Stimulated activated CD4-positive, alpha-beta T cell treated with anti-CD3 and anti-CD28 coated beads, TNF-alpha, amount 100 ng/mL, for 24 hours (primary cell): ENCODE measurements at regions not wholly inside any gene's neighbourhood (a gene's known extent, or its start where the extent isn't known, plus 50 kb on each side); places are given as distances from the start of the nearest gene placed in this dataset.
"Not testable (repeated sequence)": the region's sequence is repeated elsewhere in the genome, so short reads cannot be mapped to it uniquely, and the experiment has no call there.

Experiments
- DNase-seq, 3 experiments: peaks; one replicate each; pipeline ENCODE4 v3.0.0-alpha.2; 2020; ENCODE audit warnings: low read depth in 3 of 3

GRCh38 chr16:29218649-29219048 lies 187.9 kb downstream of the NPIPB11 start:
- not testable (repeated sequence) for DNase-seq

GRCh38 chr16:29218171-29218570 lies 188.3 kb downstream of the NPIPB11 start:
- DNase-seq: not testable (repeated sequence)

GRCh38 chr16:29217752-29218126 lies 188.8 kb downstream of the NPIPB11 start:
- DNase-seq: not testable (repeated sequence)

- not testable (repeated sequence) for DNase-seq
Measured at GRCh38 chr16:29217104-29217751, 189.3 kb downstream of the NPIPB11 start.

GRCh38 chr16:29213770-29214169 lies 192.7 kb downstream of the NPIPB11 start:
- not testable (repeated sequence) for DNase-seq

GRCh38 chr16:29213251-29213650 lies 193.3 kb downstream of the NPIPB11 start:
- DNase-seq: not testable (repeated sequence)

- not testable (repeated sequence) for DNase-seq
Measured at GRCh38 chr16:29212084-29213027, 194.2 kb downstream of the NPIPB11 start.

GRCh38 chr16:29211456-29211855 lies 195.1 kb downstream of the NPIPB11 start:
- not testable (repeated sequence) for DNase-seq

GRCh38 chr16:29210299-29211150 lies 196.0 kb downstream of the NPIPB11 start:
- DNase-seq: not testable (repeated sequence)

- not testable (repeated sequence) for DNase-seq
Measured at GRCh38 chr16:29206120-29206519, 200.4 kb downstream of the NPIPB11 start.

GRCh38 chr16:29205151-29205550 lies 201.4 kb downstream of the NPIPB11 start:
- not testable (repeated sequence) for DNase-seq

GRCh38 chr16:29204806-29205135 lies 201.7 kb downstream of the NPIPB11 start:
- no peak for DNase-seq

GRCh38 chr16:29203933-29204805 lies 202.3 kb downstream of the NPIPB11 start:
- not testable (repeated sequence) for DNase-seq

- not testable (repeated sequence) for DNase-seq
Measured at GRCh38 chr16:29203046-29203932, 203.2 kb downstream of the NPIPB11 start.

- DNase-seq: not testable (repeated sequence)
Measured at GRCh38 chr16:29202642-29203041, 203.9 kb downstream of the NPIPB11 start.

- not testable (repeated sequence) for DNase-seq
Measured at GRCh38 chr16:29202025-29202632, 204.4 kb downstream of the NPIPB11 start.

GRCh38 chr16:29201296-29202024 lies 205.1 kb downstream of the NPIPB11 start:
- not testable (repeated sequence) for DNase-seq

GRCh38 chr16:29200681-29201080 lies 205.8 kb downstream of the NPIPB11 start:
- DNase-seq: not testable (repeated sequence)

GRCh38 chr16:29200135-29200601 lies 206.3 kb downstream of the NPIPB11 start:
- DNase-seq: not testable (repeated sequence)
